ENCODE measurements at regions not wholly inside any gene's neighbourhood (a gene's known extent, or its start where the extent isn't known, plus 50 kb on each side); places are given as distances from the start of the nearest gene placed in this dataset.

- TF ChIP-seq, protein P1, sequence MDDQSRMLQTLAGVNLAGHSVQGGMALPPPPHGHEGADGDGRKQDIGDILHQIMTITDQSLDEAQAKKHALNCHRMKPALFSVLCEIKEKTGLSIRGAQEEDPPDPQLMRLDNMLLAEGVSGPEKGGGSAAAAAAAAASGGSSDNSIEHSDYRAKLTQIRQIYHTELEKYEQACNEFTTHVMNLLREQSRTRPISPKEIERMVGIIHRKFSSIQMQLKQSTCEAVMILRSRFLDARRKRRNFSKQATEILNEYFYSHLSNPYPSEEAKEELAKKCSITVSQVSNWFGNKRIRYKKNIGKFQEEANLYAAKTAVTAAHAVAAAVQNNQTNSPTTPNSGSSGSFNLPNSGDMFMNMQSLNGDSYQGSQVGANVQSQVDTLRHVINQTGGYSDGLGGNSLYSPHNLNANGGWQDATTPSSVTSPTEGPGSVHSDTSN (IDR thresholded peaks at IDR 0.05) = no peak
- TF ChIP-seq POLR2AphosphoS2 (conservative IDR thresholded peaks at IDR 0.05; ENCODE audit: low read length) (no peak), FOSB (CRISPR knock-in tag; IDR thresholded peaks at IDR 0.05) (no peak), BHLHE40 (IDR thresholded peaks at IDR 0.05; ENCODE audit: low read depth, low read length) (no peak), RNF2 (IDR thresholded peaks at IDR 0.05; ENCODE audit: borderline replicate concordance, low read depth) (no peak), NPAS2 (CRISPR knock-in tag; IDR thresholded peaks at IDR 0.05; ENCODE audit: borderline replicate concordance) (no peak), CBX8 (IDR thresholded peaks at IDR 0.05) (no peak), CHD2 (IDR thresholded peaks at IDR 0.05; ENCODE audit: low read length, partially characterized antibody) (no peak), SREBF2 (IDR thresholded peaks at IDR 0.05) (no peak), NFE2L2 (conservative IDR thresholded peaks at IDR 0.05; ENCODE audit: low read length) (no peak)
- TF ChIP-seq, protein P2, sequence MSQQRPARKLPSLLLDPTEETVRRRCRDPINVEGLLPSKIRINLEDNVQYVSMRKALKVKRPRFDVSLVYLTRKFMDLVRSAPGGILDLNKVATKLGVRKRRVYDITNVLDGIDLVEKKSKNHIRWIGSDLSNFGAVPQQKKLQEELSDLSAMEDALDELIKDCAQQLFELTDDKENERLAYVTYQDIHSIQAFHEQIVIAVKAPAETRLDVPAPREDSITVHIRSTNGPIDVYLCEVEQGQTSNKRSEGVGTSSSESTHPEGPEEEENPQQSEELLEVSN (IDR thresholded peaks at IDR 0.05; ENCODE audit: borderline replicate concordance, low read depth) = no peak
These were observed 470.2 kb downstream of the TXNL1 start (continued) for GRCh38 chr18:56168049-56168781.

- ATAC-seq = no peak
- Histone ChIP-seq H3K4me3 (no peak overlapping the region), H3K4me1 (peaks cover 17% of the 10 kb centered on the region; the same call in 2 of the 3 replicates), H3K9me3 (no peaks in the 10 kb centered on the region), H3K4me2 (peak overlapping the region; percentile 51; the same call in 1 of the 3 replicates), H3K27ac (peak overlapping the region; percentile 42 to 51; a peak in 4 of 6 replicates)
- ChIA-PET POLR2A (no interaction called here), CTCF (no interaction called here)
- TF ChIP-seq, protein P3, sequence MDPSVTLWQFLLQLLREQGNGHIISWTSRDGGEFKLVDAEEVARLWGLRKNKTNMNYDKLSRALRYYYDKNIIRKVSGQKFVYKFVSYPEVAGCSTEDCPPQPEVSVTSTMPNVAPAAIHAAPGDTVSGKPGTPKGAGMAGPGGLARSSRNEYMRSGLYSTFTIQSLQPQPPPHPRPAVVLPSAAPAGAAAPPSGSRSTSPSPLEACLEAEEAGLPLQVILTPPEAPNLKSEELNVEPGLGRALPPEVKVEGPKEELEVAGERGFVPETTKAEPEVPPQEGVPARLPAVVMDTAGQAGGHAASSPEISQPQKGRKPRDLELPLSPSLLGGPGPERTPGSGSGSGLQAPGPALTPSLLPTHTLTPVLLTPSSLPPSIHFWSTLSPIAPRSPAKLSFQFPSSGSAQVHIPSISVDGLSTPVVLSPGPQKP (IDR thresholded peaks at IDR 0.05; ENCODE audit: low read depth, low read length) = no peak
- no peak for TF ChIP-seq HOXA7 (CRISPR knock-in tag; IDR thresholded peaks at IDR 0.05)
- no peak for TF ChIP-seq GATA3 (IDR thresholded peaks at IDR 0.05; ENCODE audit: borderline replicate concordance)
- TF ChIP-seq HOXB13 (CRISPR knock-in tag; IDR thresholded peaks at IDR 0.05; ENCODE audit: low read depth) = no peak
- no peak for TF ChIP-seq RCOR1 (IDR thresholded peaks at IDR 0.05; ENCODE audit: low read depth, low read length)
- no peak for TF ChIP-seq MAFK (IDR thresholded peaks at IDR 0.05; ENCODE audit: partially characterized antibody)
- TF ChIP-seq KDM1A (IDR thresholded peaks at IDR 0.05; ENCODE audit: low read depth) = no peak
- no peak for TF ChIP-seq FOSB (CRISPR knock-in tag; IDR thresholded peaks at IDR 0.05)
- TF ChIP-seq, protein P4, sequence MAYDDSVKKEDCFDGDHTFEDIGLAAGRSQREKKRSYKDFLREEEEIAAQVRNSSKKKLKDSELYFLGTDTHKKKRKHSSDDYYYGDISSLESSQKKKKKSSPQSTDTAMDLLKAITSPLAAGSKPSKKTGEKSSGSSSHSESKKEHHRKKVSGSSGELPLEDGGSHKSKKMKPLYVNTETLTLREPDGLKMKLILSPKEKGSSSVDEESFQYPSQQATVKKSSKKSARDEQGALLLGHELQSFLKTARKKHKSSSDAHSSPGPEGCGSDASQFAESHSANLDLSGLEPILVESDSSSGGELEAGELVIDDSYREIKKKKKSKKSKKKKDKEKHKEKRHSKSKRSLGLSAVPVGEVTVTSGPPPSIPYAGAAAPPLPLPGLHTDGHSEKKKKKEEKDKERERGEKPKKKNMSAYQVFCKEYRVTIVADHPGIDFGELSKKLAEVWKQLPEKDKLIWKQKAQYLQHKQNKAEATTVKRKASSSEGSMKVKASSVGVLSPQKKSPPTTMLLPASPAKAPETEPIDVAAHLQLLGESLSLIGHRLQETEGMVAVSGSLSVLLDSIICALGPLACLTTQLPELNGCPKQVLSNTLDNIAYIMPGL (CRISPR knock-in tag; IDR thresholded peaks at IDR 0.05; ENCODE audit: borderline replicate concordance) = no peak
- no peak for TF ChIP-seq TP53 (CRISPR knock-in tag; IDR thresholded peaks at IDR 0.05)
- TF ChIP-seq POLR2A (IDR thresholded peaks at IDR 0.05; ENCODE audit: low read length) = no peak
- TF ChIP-seq HOXB5 (CRISPR knock-in tag; IDR thresholded peaks at IDR 0.05) = no peak
- TF ChIP-seq, protein P5, sequence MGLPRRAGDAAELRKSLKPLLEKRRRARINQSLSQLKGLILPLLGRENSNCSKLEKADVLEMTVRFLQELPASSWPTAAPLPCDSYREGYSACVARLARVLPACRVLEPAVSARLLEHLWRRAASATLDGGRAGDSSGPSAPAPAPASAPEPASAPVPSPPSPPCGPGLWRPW (IDR thresholded peaks at IDR 0.05) = no peak
- FAIRE-seq = no peak
- no peak for DNase-seq (ENCODE audit: low read depth in 1 of 2, low spot score in 1 of 2)
- WGBS (ENCODE audit: missing lambda C conversion rate) = 58% methylated on average over 4 of the region's 4 CpGs
These were observed 471.0 kb downstream of the TXNL1 start for GRCh38 chr18:56167366-56167765.
